ENCODE measurements at regions not wholly inside any gene's neighbourhood (a gene's known extent, or its start where the extent isn't known, plus 50 kb on each side); places are given as distances from the start of the nearest gene placed in this dataset.

GRCh38 chr1:87965193-87965592 lies 636.5 kb downstream of the LMO4 start:
- DNase-seq (ENCODE audit: low read depth): no peak
- H3K4me3 ChIP-seq (ENCODE audit: low read depth, low read length): no peak overlapping the region
- no peak for TF ChIP-seq CTCF (conservative IDR thresholded peaks at IDR 0.05; ENCODE audit: low read depth, low read length)

- TF ChIP-seq CTCF (conservative IDR thresholded peaks at IDR 0.05; ENCODE audit: low read depth, low read length): no peak
- no peak for DNase-seq (ENCODE audit: low read depth)
- H3K4me3 ChIP-seq (ENCODE audit: low read depth, low read length): no peak overlapping the region
These were observed 639.7 kb downstream of the LMO4 start for GRCh38 chr1:87968197-87968955.

GRCh38 chr1:87969040-87969439 lies 640.4 kb downstream of the LMO4 start:
- no peak for DNase-seq (ENCODE audit: low read depth)
- no peak for TF ChIP-seq CTCF (conservative IDR thresholded peaks at IDR 0.05; ENCODE audit: low read depth, low read length)
- no peak overlapping the region for H3K4me3 ChIP-seq (ENCODE audit: low read depth, low read length)

- DNase-seq (ENCODE audit: low read depth): no peak
- no peak for TF ChIP-seq CTCF (conservative IDR thresholded peaks at IDR 0.05; ENCODE audit: low read depth, low read length)
- H3K4me3 ChIP-seq (ENCODE audit: low read depth, low read length): no peak overlapping the region
These were observed 644.1 kb downstream of the LMO4 start for GRCh38 chr1:87972811-87973210.

- no peak for TF ChIP-seq CTCF (conservative IDR thresholded peaks at IDR 0.05; ENCODE audit: low read depth, low read length)
- H3K4me3 ChIP-seq (ENCODE audit: low read depth, low read length): no peak overlapping the region
- DNase-seq (ENCODE audit: low read depth): no peak
These were observed 645.2 kb downstream of the LMO4 start for GRCh38 chr1:87973896-87974295.

- DNase-seq (ENCODE audit: low read depth): no peak
- no peak for TF ChIP-seq CTCF (conservative IDR thresholded peaks at IDR 0.05; ENCODE audit: low read depth, low read length)
- no peak overlapping the region for H3K4me3 ChIP-seq (ENCODE audit: low read depth, low read length)
These were observed 647.6 kb downstream of the LMO4 start for GRCh38 chr1:87976316-87976715.

GRCh38 chr1:87977145-87977544 lies 648.5 kb downstream of the LMO4 start:
- no peak for TF ChIP-seq CTCF (conservative IDR thresholded peaks at IDR 0.05; ENCODE audit: low read depth, low read length)
- no peak overlapping the region for H3K4me3 ChIP-seq (ENCODE audit: low read depth, low read length)
- no peak for DNase-seq (ENCODE audit: low read depth)
